ENCODE measurements at regions not wholly inside any gene's neighbourhood (a gene's known extent, or its start where the extent isn't known, plus 50 kb on each side); places are given as distances from the start of the nearest gene placed in this dataset.

GRCh38 chr14:49975276-49975675 lies 82.4 kb downstream of the ARF6 start:
- H2BK15ac ChIP-seq (replicated peaks; ENCODE audit: low read depth), result no peak overlapping the region
- H3K18ac ChIP-seq (ENCODE audit: low read length), result no peak overlapping the region
- H3K4ac ChIP-seq (ENCODE audit: low read depth, low read length), result no peak overlapping the region
- H3K27ac ChIP-seq (ENCODE audit: low read depth, low read length), result no peak overlapping the region
- H2BK120ac ChIP-seq (ENCODE audit: low read depth, low read length), result no peak overlapping the region
- H3K9ac ChIP-seq (ENCODE audit: low read length), result no peak overlapping the region
- H3K23ac ChIP-seq (ENCODE audit: low read length), result no peak overlapping the region
- H3K4me2 ChIP-seq (ENCODE audit: low read length), result no peak overlapping the region
- no peaks in the 10 kb centered on the region for H3K27me3 ChIP-seq (ENCODE audit: insufficient read depth, low read length, poor library complexity)
- H3K4me1 ChIP-seq (ENCODE audit: control insufficient read depth, low read depth, low read length), result peaks cover 2% of the 10 kb centered on the region
- no peak overlapping the region for H2BK5ac ChIP-seq (ENCODE audit: low read length)
- H3K79me2 ChIP-seq (ENCODE audit: control insufficient read depth, insufficient read depth, low read length), result no peaks in the 10 kb centered on the region
- DNase-seq, result no peak
- H3K36me3 ChIP-seq (ENCODE audit: control insufficient read depth, insufficient read depth, low read length), result no peaks in the 10 kb centered on the region
- H3K4me3 ChIP-seq (ENCODE audit: low read length), result no peak overlapping the region
- H2AK5ac ChIP-seq (ENCODE audit: low read length), result no peak overlapping the region
- no peak overlapping the region for H4K8ac ChIP-seq (ENCODE audit: low read depth, low read length)
- H3K56ac ChIP-seq (ENCODE audit: low read length), result no peak overlapping the region
- no peaks in the 10 kb centered on the region for H3K79me1 ChIP-seq (ENCODE audit: low read length)
- WGBS (ENCODE audit: extremely low coverage, insufficient coverage, low lambda C conversion rate), result no CpG with 5 or more reads among the region's 2 CpGs
- H4K5ac ChIP-seq (ENCODE audit: low read length), result no peak overlapping the region

DNA sequence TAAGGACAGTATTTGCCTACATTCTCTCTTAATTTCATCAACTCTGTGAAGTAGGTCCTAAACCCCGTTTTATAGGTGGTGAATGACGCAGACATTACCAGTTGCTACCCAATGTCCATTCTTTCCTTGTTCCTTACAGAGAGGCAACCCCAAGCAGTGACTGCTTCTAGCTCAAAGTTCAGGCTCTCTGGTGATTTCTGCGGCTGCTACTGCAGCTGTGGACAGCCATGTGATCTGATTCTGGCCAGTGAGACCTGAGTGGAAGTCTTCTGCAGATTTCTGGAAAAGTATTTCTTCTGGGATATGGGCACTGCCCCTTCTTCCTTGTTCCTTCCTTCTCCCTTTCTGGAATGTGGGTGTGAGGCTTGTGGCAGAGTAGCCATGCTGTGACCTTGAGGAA lies 82.9 kb downstream of the ARF6 start:
- Histone ChIP-seq H3K4me2 (ENCODE audit: low read length) (no peak overlapping the region), H3K79me1 (ENCODE audit: low read length) (no peaks in the 10 kb centered on the region), H3K18ac (ENCODE audit: low read length) (no peak overlapping the region), H3K56ac (ENCODE audit: low read length) (no peak overlapping the region), H3K27me3 (ENCODE audit: insufficient read depth, low read length, poor library complexity) (no peaks in the 10 kb centered on the region), H2BK15ac (replicated peaks; ENCODE audit: low read depth) (no peak overlapping the region), H2BK5ac (ENCODE audit: low read length) (no peak overlapping the region), H4K8ac (ENCODE audit: low read depth, low read length) (no peak overlapping the region), H2AK5ac (ENCODE audit: low read length) (no peak overlapping the region), H3K23ac (ENCODE audit: low read length) (no peak overlapping the region), H3K79me2 (ENCODE audit: control insufficient read depth, insufficient read depth, low read length) (no peaks in the 10 kb centered on the region), H3K4ac (ENCODE audit: low read depth, low read length) (no peak overlapping the region), H3K4me1 (ENCODE audit: control insufficient read depth, low read depth, low read length) (peaks cover 2% of the 10 kb centered on the region), H3K27ac (ENCODE audit: low read depth, low read length) (no peak overlapping the region), H4K5ac (ENCODE audit: low read length) (no peak overlapping the region), H3K36me3 (ENCODE audit: control insufficient read depth, insufficient read depth, low read length) (no peaks in the 10 kb centered on the region), H3K9ac (ENCODE audit: low read length) (no peak overlapping the region), H3K4me3 (ENCODE audit: low read length) (no peak overlapping the region), H2BK120ac (ENCODE audit: low read depth, low read length) (no peak overlapping the region)
- no CpG with 5 or more reads among the region's 3 CpGs for WGBS (ENCODE audit: extremely low coverage, insufficient coverage, low lambda C conversion rate)
- no peak for DNase-seq

DNA sequence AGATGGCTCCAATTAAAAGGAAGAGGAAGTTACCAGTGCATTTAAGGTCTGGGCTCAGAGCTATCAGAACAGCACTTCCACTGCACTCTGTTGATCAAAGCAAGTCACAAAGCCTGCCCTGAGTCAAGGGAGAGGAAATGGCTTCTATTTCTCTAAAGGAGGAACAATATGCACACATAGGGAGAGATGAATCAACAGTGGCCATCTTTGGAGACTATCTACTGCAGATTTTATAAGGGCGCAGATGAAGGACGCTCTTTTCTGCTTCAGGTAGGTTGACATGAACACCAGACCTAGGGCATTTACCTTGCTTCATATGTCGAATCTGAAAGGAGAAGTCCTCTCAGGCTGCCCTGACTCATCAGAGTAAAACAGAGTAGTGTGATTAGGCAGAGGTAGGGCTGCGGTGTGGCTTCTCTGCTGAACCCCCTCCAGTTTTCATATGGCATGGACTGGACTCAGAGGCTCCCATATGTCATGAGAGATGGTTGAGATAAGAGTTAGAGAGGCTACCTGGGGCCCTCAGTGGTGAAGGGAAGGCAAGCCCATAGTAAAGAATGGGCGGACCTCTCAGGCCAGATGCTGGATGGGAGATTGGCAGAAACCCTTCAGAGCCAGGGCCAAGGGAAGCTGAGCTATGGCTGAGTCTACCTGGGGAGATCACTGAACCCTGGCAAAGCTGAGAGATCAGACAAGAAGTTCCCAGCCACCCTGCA lies 84.4 kb downstream of the ARF6 start:
- H3K56ac ChIP-seq (ENCODE audit: low read length), result no peak overlapping the region
- peaks cover under 1% of the 10 kb centered on the region for H3K4me1 ChIP-seq (ENCODE audit: control insufficient read depth, low read depth, low read length)
- no peak overlapping the region for H2AK5ac ChIP-seq (ENCODE audit: low read length)
- H3K27ac ChIP-seq (ENCODE audit: low read depth, low read length), result no peak overlapping the region
- no peaks in the 10 kb centered on the region for H3K79me1 ChIP-seq (ENCODE audit: low read length)
- no peak overlapping the region for H3K4me3 ChIP-seq (ENCODE audit: low read length)
- H2BK5ac ChIP-seq (ENCODE audit: low read length), result no peak overlapping the region
- no peaks in the 10 kb centered on the region for H3K27me3 ChIP-seq (ENCODE audit: insufficient read depth, low read length, poor library complexity)
- no CpG with 5 or more reads among the region's 5 CpGs for WGBS (ENCODE audit: extremely low coverage, insufficient coverage, low lambda C conversion rate)
- H3K36me3 ChIP-seq (ENCODE audit: control insufficient read depth, insufficient read depth, low read length), result no peaks in the 10 kb centered on the region
- no peak overlapping the region for H4K5ac ChIP-seq (ENCODE audit: low read length)
- no peak overlapping the region for H3K18ac ChIP-seq (ENCODE audit: low read length)
- no peak for DNase-seq
- no peak overlapping the region for H2BK120ac ChIP-seq (ENCODE audit: low read depth, low read length)
- no peak overlapping the region for H2BK15ac ChIP-seq (replicated peaks; ENCODE audit: low read depth)
- H3K4ac ChIP-seq (ENCODE audit: low read depth, low read length), result no peak overlapping the region
- no peaks in the 10 kb centered on the region for H3K79me2 ChIP-seq (ENCODE audit: control insufficient read depth, insufficient read depth, low read length)
- H3K23ac ChIP-seq (ENCODE audit: low read length), result no peak overlapping the region
- no peak overlapping the region for H4K8ac ChIP-seq (ENCODE audit: low read depth, low read length)
- no peak overlapping the region for H3K4me2 ChIP-seq (ENCODE audit: low read length)
- H3K9ac ChIP-seq (ENCODE audit: low read length), result no peak overlapping the region

GRCh38 chr14:49980027-49980426 lies 87.1 kb downstream of the ARF6 start:
- Histone ChIP-seq H3K79me1 (ENCODE audit: low read length) (no peaks in the 10 kb centered on the region), H3K36me3 (ENCODE audit: control insufficient read depth, insufficient read depth, low read length) (no peaks in the 10 kb centered on the region), H3K79me2 (ENCODE audit: control insufficient read depth, insufficient read depth, low read length) (no peaks in the 10 kb centered on the region), H2AK5ac (ENCODE audit: low read length) (no peak overlapping the region), H3K27me3 (ENCODE audit: insufficient read depth, low read length, poor library complexity) (no peaks in the 10 kb centered on the region), H2BK5ac (ENCODE audit: low read length) (no peak overlapping the region), H4K8ac (ENCODE audit: low read depth, low read length) (no peak overlapping the region), H3K4ac (ENCODE audit: low read depth, low read length) (no peak overlapping the region), H2BK15ac (replicated peaks; ENCODE audit: low read depth) (no peak overlapping the region), H3K23ac (ENCODE audit: low read length) (no peak overlapping the region), H3K4me2 (ENCODE audit: low read length) (no peak overlapping the region), H3K9ac (ENCODE audit: low read length) (no peak overlapping the region), H3K56ac (ENCODE audit: low read length) (no peak overlapping the region), H3K27ac (ENCODE audit: low read depth, low read length) (no peak overlapping the region), H2BK120ac (ENCODE audit: low read depth, low read length) (no peak overlapping the region), H4K5ac (ENCODE audit: low read length) (no peak overlapping the region), H3K4me3 (ENCODE audit: low read length) (no peak overlapping the region), H3K4me1 (ENCODE audit: control insufficient read depth, low read depth, low read length) (no peaks in the 10 kb centered on the region), H3K18ac (ENCODE audit: low read length) (no peak overlapping the region)
- DNase-seq, result no peak

DNA sequence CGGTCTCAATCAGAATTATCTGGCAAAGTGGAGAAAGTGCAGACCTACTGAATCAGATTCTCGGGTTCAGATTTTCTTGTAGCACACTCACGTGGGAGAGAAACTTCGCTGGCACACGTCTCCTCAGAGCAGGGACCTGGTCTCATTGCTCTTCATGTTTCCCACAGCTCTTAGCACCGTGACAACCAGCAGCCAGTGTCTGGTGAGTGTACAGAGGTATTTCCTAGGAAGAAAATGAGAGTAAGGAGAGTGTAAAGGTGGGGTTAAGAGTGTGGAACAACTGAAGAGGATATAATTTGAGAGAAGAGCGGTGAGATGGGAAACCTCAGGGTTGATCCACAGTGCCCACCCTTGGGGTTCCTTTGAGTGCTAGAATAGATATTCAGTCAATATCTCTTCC lies 89.2 kb downstream of the ARF6 start:
- H3K79me2 ChIP-seq (ENCODE audit: control insufficient read depth, insufficient read depth, low read length), result no peaks in the 10 kb centered on the region
- H2BK120ac ChIP-seq (ENCODE audit: low read depth, low read length), result no peak overlapping the region
- H3K18ac ChIP-seq (ENCODE audit: low read length), result no peak overlapping the region
- DNase-seq, result no peak
- H2BK15ac ChIP-seq (replicated peaks; ENCODE audit: low read depth), result no peak overlapping the region
- no peak overlapping the region for H3K27ac ChIP-seq (ENCODE audit: low read depth, low read length)
- H3K4me3 ChIP-seq (ENCODE audit: low read length), result no peak overlapping the region
- H3K27me3 ChIP-seq (ENCODE audit: insufficient read depth, low read length, poor library complexity), result no peaks in the 10 kb centered on the region
- H4K8ac ChIP-seq (ENCODE audit: low read depth, low read length), result no peak overlapping the region
- no peak overlapping the region for H3K56ac ChIP-seq (ENCODE audit: low read length)
- no peaks in the 10 kb centered on the region for H3K4me1 ChIP-seq (ENCODE audit: control insufficient read depth, low read depth, low read length)
- WGBS (ENCODE audit: extremely low coverage, insufficient coverage, low lambda C conversion rate), result no CpG with 5 or more reads among the region's 7 CpGs
- H3K36me3 ChIP-seq (ENCODE audit: control insufficient read depth, insufficient read depth, low read length), result no peaks in the 10 kb centered on the region
- no peak overlapping the region for H3K4me2 ChIP-seq (ENCODE audit: low read length)
- H3K79me1 ChIP-seq (ENCODE audit: low read length), result no peaks in the 10 kb centered on the region
- no peak overlapping the region for H3K4ac ChIP-seq (ENCODE audit: low read depth, low read length)
- no peak overlapping the region for H2BK5ac ChIP-seq (ENCODE audit: low read length)
- H3K23ac ChIP-seq (ENCODE audit: low read length), result no peak overlapping the region
- no peak overlapping the region for H3K9ac ChIP-seq (ENCODE audit: low read length)
- H2AK5ac ChIP-seq (ENCODE audit: low read length), result no peak overlapping the region
- H4K5ac ChIP-seq (ENCODE audit: low read length), result no peak overlapping the region

DNA sequence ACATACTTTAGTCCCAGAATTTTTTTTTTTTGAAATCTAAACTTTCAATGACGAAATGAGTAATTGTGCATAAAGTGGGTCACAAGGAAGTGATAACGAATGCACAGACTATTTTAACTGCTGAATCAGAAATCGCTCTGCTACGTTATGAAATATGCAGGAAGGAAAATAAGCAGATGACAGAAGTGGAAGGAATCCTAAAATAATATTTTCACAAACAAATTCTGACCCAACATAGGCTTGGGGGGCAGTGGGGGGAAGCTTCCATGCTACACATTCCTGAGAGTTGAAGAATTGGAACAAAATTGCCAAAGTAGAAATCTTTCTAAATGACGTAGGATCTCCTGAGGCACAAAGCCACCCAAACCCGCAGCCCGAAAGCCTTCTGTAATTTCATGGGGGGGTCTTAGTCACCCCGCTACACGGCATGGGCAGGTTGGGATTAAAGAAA lies 89.6 kb downstream of the ARF6 start:
- H3K79me1 ChIP-seq (ENCODE audit: low read length), result no peaks in the 10 kb centered on the region
- no peak overlapping the region for H3K56ac ChIP-seq (ENCODE audit: low read length)
- no peak overlapping the region for H4K8ac ChIP-seq (ENCODE audit: low read depth, low read length)
- no peak overlapping the region for H3K4ac ChIP-seq (ENCODE audit: low read depth, low read length)
- no peak overlapping the region for H3K4me2 ChIP-seq (ENCODE audit: low read length)
- no peaks in the 10 kb centered on the region for H3K4me1 ChIP-seq (ENCODE audit: control insufficient read depth, low read depth, low read length)
- no peak overlapping the region for H3K4me3 ChIP-seq (ENCODE audit: low read length)
- no peak overlapping the region for H2AK5ac ChIP-seq (ENCODE audit: low read length)
- no peak overlapping the region for H2BK120ac ChIP-seq (ENCODE audit: low read depth, low read length)
- no peak for DNase-seq
- H3K9ac ChIP-seq (ENCODE audit: low read length), result no peak overlapping the region
- no peak overlapping the region for H3K18ac ChIP-seq (ENCODE audit: low read length)
- no peak overlapping the region for H4K5ac ChIP-seq (ENCODE audit: low read length)
- no peak overlapping the region for H2BK5ac ChIP-seq (ENCODE audit: low read length)
- WGBS (ENCODE audit: extremely low coverage, insufficient coverage, low lambda C conversion rate), result no CpG with 5 or more reads among the region's 9 CpGs
- no peak overlapping the region for H3K23ac ChIP-seq (ENCODE audit: low read length)
- no peak overlapping the region for H2BK15ac ChIP-seq (replicated peaks; ENCODE audit: low read depth)
- H3K36me3 ChIP-seq (ENCODE audit: control insufficient read depth, insufficient read depth, low read length), result no peaks in the 10 kb centered on the region
- H3K79me2 ChIP-seq (ENCODE audit: control insufficient read depth, insufficient read depth, low read length), result no peaks in the 10 kb centered on the region
- no peak overlapping the region for H3K27ac ChIP-seq (ENCODE audit: low read depth, low read length)
- H3K27me3 ChIP-seq (ENCODE audit: insufficient read depth, low read length, poor library complexity), result no peaks in the 10 kb centered on the region
